ENCODE measurements at regions not wholly inside any gene's neighbourhood (a gene's known extent, or its start where the extent isn't known, plus 50 kb on each side); places are given as distances from the start of the nearest gene placed in this dataset.

- Histone ChIP-seq H4K20me1 (ENCODE audit: insufficient read depth) (no peaks in the 10 kb centered on the region), H3K9me3 (ENCODE audit: low read length) (no peaks in the 10 kb centered on the region), H2AFZ (ENCODE audit: low read depth, low read length) (no peak overlapping the region), H3K4me2 (ENCODE audit: low read length) (no peak overlapping the region), H3F3A (ENCODE audit: insufficient read depth, low read length, poor library complexity, severe bottlenecking) (no peaks in the 10 kb centered on the region), H3K9me2 (ENCODE audit: insufficient read depth, low read length) (no peaks in the 10 kb centered on the region), H3K27me3 (ENCODE audit: insufficient read depth, low read depth, low read length) (no peaks in the 10 kb centered on the region), H3K9ac (ENCODE audit: low read length) (no peak overlapping the region), H3K4me3 (ENCODE audit: low read length) (no peak overlapping the region), H3K79me2 (replicated peaks; ENCODE audit: insufficient read depth, low read length) (no peaks in the 10 kb centered on the region), H3K36me3 (ENCODE audit: insufficient read depth, low read length) (no peaks in the 10 kb centered on the region), H3K27ac (ENCODE audit: low read length) (no peak overlapping the region)
- TF ChIP-seq SMC3 (conservative IDR thresholded peaks at IDR 0.05; ENCODE audit: poor library complexity) (peak; percentile 73), REST (IDR thresholded peaks at IDR 0.05; ENCODE audit: borderline replicate concordance) (no peak), MXI1 (conservative IDR thresholded peaks at IDR 0.05; ENCODE audit: poor library complexity, severe bottlenecking) (no peak), CTCF (IDR thresholded peaks at IDR 0.05; ENCODE audit: poor library complexity, severe bottlenecking) (peak; percentile 66), RAD21 (conservative IDR thresholded peaks at IDR 0.05) (peak; percentile 71), TAF1 (IDR thresholded peaks at IDR 0.05; ENCODE audit: low read depth) (no peak), POLR2AphosphoS5 (IDR thresholded peaks at IDR 0.05) (no peak)
These were observed 254.0 kb upstream of the USP15 start for GRCh38 chr12:62006076-62006732.

- Histone ChIP-seq H3K9ac (ENCODE audit: low read length) (no peak overlapping the region), H3K9me3 (ENCODE audit: low read length) (no peaks in the 10 kb centered on the region), H3K36me3 (ENCODE audit: insufficient read depth, low read length) (no peaks in the 10 kb centered on the region), H3K4me3 (ENCODE audit: low read length) (no peak overlapping the region), H3K9me2 (ENCODE audit: insufficient read depth, low read length) (no peaks in the 10 kb centered on the region), H3K79me2 (replicated peaks; ENCODE audit: insufficient read depth, low read length) (no peaks in the 10 kb centered on the region), H2AFZ (ENCODE audit: low read depth, low read length) (no peak overlapping the region), H3K27me3 (ENCODE audit: insufficient read depth, low read depth, low read length) (no peaks in the 10 kb centered on the region), H4K20me1 (ENCODE audit: insufficient read depth) (no peaks in the 10 kb centered on the region), H3F3A (ENCODE audit: insufficient read depth, low read length, poor library complexity, severe bottlenecking) (no peaks in the 10 kb centered on the region), H3K4me2 (ENCODE audit: low read length) (no peak overlapping the region), H3K27ac (ENCODE audit: low read length) (no peak overlapping the region)
- no peak for TF ChIP-seq CTCF (IDR thresholded peaks at IDR 0.05; ENCODE audit: poor library complexity, severe bottlenecking)
- TF ChIP-seq REST (IDR thresholded peaks at IDR 0.05; ENCODE audit: borderline replicate concordance) = no peak
- no peak for TF ChIP-seq SMC3 (conservative IDR thresholded peaks at IDR 0.05; ENCODE audit: poor library complexity)
- no peak for TF ChIP-seq EP300 (conservative IDR thresholded peaks at IDR 0.05; ENCODE audit: poor library complexity, severe bottlenecking)
- TF ChIP-seq POLR2AphosphoS5 (IDR thresholded peaks at IDR 0.05) = no peak
These were observed 251.5 kb upstream of the USP15 start for GRCh38 chr12:62008703-62009102.

All from neural cell (in vitro differentiated cells).